ELR (cell line): ENCODE measurements at regions not wholly inside any gene's neighbourhood (a gene's known extent, or its start where the extent isn't known, plus 50 kb on each side); places are given as distances from the start of the nearest gene placed in this dataset.
A peak's percentile ranks its signal among the peaks of the same experiment; 100 is the strongest.
"Not testable (repeated sequence)": the region's sequence is repeated elsewhere in the genome, so short reads cannot be mapped to it uniquely, and the experiment has no call there.

Experiments used
- DNase-seq: peaks from one replicate; pipeline ENCODE4 v3.0.0-alpha.2; 2015; ENCODE audit warnings: low read depth

GRCh38 chr1:191498825-191499224 lies 659.4 kb upstream of the RGS18 start:
- no peak for DNase-seq

- no peak for DNase-seq
Measured at GRCh38 chr1:191504999-191505398, 653.3 kb upstream of the RGS18 start.

GRCh38 chr1:191508239-191508638 lies 650.0 kb upstream of the RGS18 start:
- DNase-seq = no peak

GRCh38 chr1:191511480-191511879 lies 646.8 kb upstream of the RGS18 start:
- DNase-seq = not testable (repeated sequence)

- DNase-seq = no peak
Measured at GRCh38 chr1:191517826-191518225, 640.4 kb upstream of the RGS18 start.

- no peak for DNase-seq
Measured at GRCh38 chr1:191519519-191519918, 638.7 kb upstream of the RGS18 start.

GRCh38 chr1:191520345-191520744 lies 637.9 kb upstream of the RGS18 start:
- DNase-seq = no peak

- not testable (repeated sequence) for DNase-seq
Measured at GRCh38 chr1:191525944-191526343, 632.3 kb upstream of the RGS18 start.

- DNase-seq = no peak
Measured at GRCh38 chr1:191528275-191528674, 630.0 kb upstream of the RGS18 start.

GRCh38 chr1:191530928-191531327 lies 627.3 kb upstream of the RGS18 start:
- no peak for DNase-seq

GRCh38 chr1:191533254-191533653 lies 625.0 kb upstream of the RGS18 start:
- no peak for DNase-seq

- no peak for DNase-seq
Measured at GRCh38 chr1:191536791-191537429, 621.4 kb upstream of the RGS18 start.

GRCh38 chr1:191541758-191542157 lies 616.5 kb upstream of the RGS18 start:
- no peak for DNase-seq

- no peak for DNase-seq
Measured at GRCh38 chr1:191542444-191542843, 615.8 kb upstream of the RGS18 start.

GRCh38 chr1:191546803-191547202 lies 611.5 kb upstream of the RGS18 start:
- no peak for DNase-seq

GRCh38 chr1:191551019-191551418 lies 607.2 kb upstream of the RGS18 start:
- DNase-seq = no peak

- DNase-seq = peak; percentile 25
Measured at GRCh38 chr1:191558379-191558778, 599.9 kb upstream of the RGS18 start.

- DNase-seq = no peak
Measured at GRCh38 chr1:191561276-191561675, 597.0 kb upstream of the RGS18 start.

GRCh38 chr1:191564275-191564674 lies 594.0 kb upstream of the RGS18 start:
- DNase-seq = no peak

- no peak for DNase-seq
Measured at GRCh38 chr1:191572479-191572878, 585.8 kb upstream of the RGS18 start.

- DNase-seq = peak; percentile 49
Measured at GRCh38 chr1:191575180-191575579, 583.1 kb upstream of the RGS18 start.

- no peak for DNase-seq
Measured at GRCh38 chr1:191575746-191576145, 582.5 kb upstream of the RGS18 start.

- no peak for DNase-seq
Measured at GRCh38 chr1:191577213-191577612, 581.0 kb upstream of the RGS18 start.

- no peak for DNase-seq
Measured at GRCh38 chr1:191578281-191578680, 580.0 kb upstream of the RGS18 start.

- DNase-seq = no peak
Measured at GRCh38 chr1:191579019-191579418, 579.2 kb upstream of the RGS18 start.
